GM23338 (cell line): ENCODE measurements at regions not wholly inside any gene's neighbourhood (a gene's known extent, or its start where the extent isn't known, plus 50 kb on each side); places are given as distances from the start of the nearest gene placed in this dataset.

Experiments
- ATAC-seq: fragments of 200-7000 bp; cut with Tn5 transposase; 3 replicates; pipeline ENCODE4 v1.9.1; 2020
- DNase-seq: peaks from one replicate; pipeline ENCODE4 v3.0.0-alpha.2; 2015; ENCODE audit warnings: low spot score
- H2AFZ ChIP-seq: fragments of 200-600 bp; sonication (generic); 2 replicates; pipeline ENCODE4 v1.8.0; 2016; ENCODE audit warnings: antibody characterized with exemption, mild to moderate bottlenecking, moderate library complexity
- H3F3A ChIP-seq: fragments of 200-600 bp; sonication (generic); replicated peaks from 2 replicates; pipeline ENCODE4 v1.8.0; 2017; ENCODE audit warnings: antibody characterized with exemption, mixed run types, low read depth
- H3K27ac ChIP-seq: fragments of 200-600 bp; sonication (generic); 2 replicates; pipeline ENCODE4 v1.6.1; 2016; ENCODE audit warnings: low read depth
- H3K27me3 ChIP-seq: fragments of 200-600 bp; sonication (generic); 2 replicates; pipeline ENCODE4 v1.8.0; 2016; ENCODE audit warnings: mild to moderate bottlenecking, mixed run types, moderate library complexity; ENCODE audit not compliant: insufficient read depth
- H3K36me3 ChIP-seq: fragments of 200-600 bp; sonication (generic); 2 replicates; pipeline ENCODE4 v1.8.0; 2016; ENCODE audit warnings: mild to moderate bottlenecking; ENCODE audit not compliant: insufficient read depth
- H3K4me1 ChIP-seq: fragments of 200-600 bp; sonication (generic); 2 replicates; pipeline ENCODE4 v1.8.0; 2016; ENCODE audit warnings: mild to moderate bottlenecking, moderate library complexity; ENCODE audit not compliant: insufficient read depth
- H3K4me2 ChIP-seq: fragments of 200-600 bp; sonication (generic); 2 replicates; pipeline ENCODE4 v1.7.1; 2017; ENCODE audit warnings: mixed run types
- H3K4me3 ChIP-seq: fragments of 200-600 bp; sonication (generic); 2 replicates; pipeline ENCODE4 v1.6.1; 2016; ENCODE audit warnings: mixed run types
- H3K79me2 ChIP-seq: fragments of 200-600 bp; sonication (generic); replicated peaks from 2 replicates; pipeline ENCODE4 v1.8.0; 2017; ENCODE audit warnings: mild to moderate bottlenecking; ENCODE audit not compliant: insufficient read depth
- H3K9me2 ChIP-seq: fragments of 200-600 bp; sonication (generic); 2 replicates; pipeline ENCODE4 v1.8.0; 2017; ENCODE audit not compliant: insufficient read depth
- H4K20me1 ChIP-seq: fragments of 200-600 bp; sonication (generic); replicated peaks from 2 replicates; pipeline ENCODE4 v1.8.0; 2017; ENCODE audit warnings: mild to moderate bottlenecking; ENCODE audit not compliant: insufficient read depth
- H3K27ac Mint-ChIP-seq: 2 replicates; pipeline ENCODE4 v1.8.0; 2020; ENCODE audit warnings: inconsistent platforms, mild to moderate bottlenecking, moderate library complexity, mixed read lengths
- H3K27me3 Mint-ChIP-seq: 3 replicates; pipeline ENCODE4 v1.8.0; 2022; ENCODE audit warnings: low read depth, mild to moderate bottlenecking, moderate library complexity, mixed read lengths, inconsistent platforms; ENCODE audit not compliant: insufficient read depth, poor library complexity
- H3K36me3 Mint-ChIP-seq: 3 replicates; pipeline ENCODE4 v1.8.0; 2021; ENCODE audit warnings: low read depth, mild to moderate bottlenecking, inconsistent platforms, moderate library complexity, mixed read lengths
- H3K4me1 Mint-ChIP-seq: 3 replicates; pipeline ENCODE4 v1.8.0; 2020; ENCODE audit warnings: mild to moderate bottlenecking, inconsistent platforms, mixed read lengths
- H3K4me3 Mint-ChIP-seq: 3 replicates; pipeline ENCODE4 v1.8.0; 2021; ENCODE audit warnings: moderate library complexity, mild to moderate bottlenecking, inconsistent platforms, mixed read lengths
- H3K9me3 Mint-ChIP-seq: 3 replicates; pipeline ENCODE4 v1.8.0; 2020; ENCODE audit warnings: moderate library complexity, mild to moderate bottlenecking, inconsistent platforms, mixed read lengths
- CREB1 ChIP-seq: fragments of 250-450 bp; sonication (Bioruptor Pico); IDR thresholded peaks from 2 replicates; pipeline ENCODE4 v1.5.0; 2020; ENCODE audit warnings: low read depth, mild to moderate bottlenecking, moderate library complexity
- CTCF ChIP-seq, 2 experiments: fragments of 200-600 bp in 1 of 2; sonication (generic) in 1 of 2; conservative IDR thresholded peaks; 2 replicates each; pipeline versions ENCODE4 v1.5.1 to v1.6.1; 2016 to 2017; ENCODE audit warnings: antibody characterized with exemption in 2 of 2, low read depth in 2 of 2, mild to moderate bottlenecking in 2 of 2, moderate library complexity in 1 of 2
- EZH2 ChIP-seq: fragments of 200-600 bp; sonication (generic); IDR thresholded peaks from one replicate; pipeline ENCODE4 v1.8.0; 2017; ENCODE audit warnings: antibody characterized with exemption, mild to moderate bottlenecking, low read depth; ENCODE audit not compliant: unreplicated experiment
- EZH2phosphoT487 ChIP-seq: fragments of 200-600 bp; sonication (generic); IDR thresholded peaks from one replicate; pipeline ENCODE4 v1.8.1; 2018; ENCODE audit warnings: antibody characterized with exemption; ENCODE audit not compliant: unreplicated experiment
- JUNB ChIP-seq: IDR thresholded peaks from one replicate; pipeline ENCODE4 v1.6.1; 2016; ENCODE audit warnings: antibody characterized with exemption; ENCODE audit not compliant: unreplicated experiment
- POLR2AphosphoS5 ChIP-seq: IDR thresholded peaks from 2 replicates; pipeline ENCODE4 v1.6.1; 2016; ENCODE audit warnings: antibody characterized with exemption, low read depth
- STAT1 ChIP-seq: IDR thresholded peaks from one replicate; pipeline ENCODE4 v1.6.1; 2016; ENCODE audit warnings: antibody characterized with exemption; ENCODE audit not compliant: unreplicated experiment
- ZNF114 ChIP-seq: fragments of 250-450 bp; sonication (Bioruptor Pico); IDR thresholded peaks from 2 replicates; pipeline ENCODE4 v1.5.0; 2020; ENCODE audit warnings: mild to moderate bottlenecking, moderate library complexity
- ZNF331 ChIP-seq: fragments of 250-450 bp; sonication (Bioruptor Pico); IDR thresholded peaks from 2 replicates; pipeline ENCODE4 v1.5.0; 2020; ENCODE audit warnings: low read depth, mild to moderate bottlenecking, moderate library complexity
- ZNF462 ChIP-seq: fragments of 250-450 bp; sonication (Bioruptor Pico); IDR thresholded peaks from 2 replicates; pipeline ENCODE4 v1.5.0; 2020; ENCODE audit warnings: mild to moderate bottlenecking, moderate library complexity
- TF ChIP-seq, protein P1 (sequence below): IDR thresholded peaks from one replicate; pipeline ENCODE4 v1.6.1; 2018; ENCODE audit warnings: antibody characterized with exemption; ENCODE audit not compliant: unreplicated experiment
- TF ChIP-seq, protein P2 (sequence below): IDR thresholded peaks from 2 replicates; pipeline ENCODE4 v1.6.1; 2016; ENCODE audit warnings: antibody characterized with exemption

- TF ChIP-seq CTCF (conservative IDR thresholded peaks at IDR 0.05; ENCODE audit: low read depth in 2 of 2): no peak
- TF ChIP-seq, protein P1, sequence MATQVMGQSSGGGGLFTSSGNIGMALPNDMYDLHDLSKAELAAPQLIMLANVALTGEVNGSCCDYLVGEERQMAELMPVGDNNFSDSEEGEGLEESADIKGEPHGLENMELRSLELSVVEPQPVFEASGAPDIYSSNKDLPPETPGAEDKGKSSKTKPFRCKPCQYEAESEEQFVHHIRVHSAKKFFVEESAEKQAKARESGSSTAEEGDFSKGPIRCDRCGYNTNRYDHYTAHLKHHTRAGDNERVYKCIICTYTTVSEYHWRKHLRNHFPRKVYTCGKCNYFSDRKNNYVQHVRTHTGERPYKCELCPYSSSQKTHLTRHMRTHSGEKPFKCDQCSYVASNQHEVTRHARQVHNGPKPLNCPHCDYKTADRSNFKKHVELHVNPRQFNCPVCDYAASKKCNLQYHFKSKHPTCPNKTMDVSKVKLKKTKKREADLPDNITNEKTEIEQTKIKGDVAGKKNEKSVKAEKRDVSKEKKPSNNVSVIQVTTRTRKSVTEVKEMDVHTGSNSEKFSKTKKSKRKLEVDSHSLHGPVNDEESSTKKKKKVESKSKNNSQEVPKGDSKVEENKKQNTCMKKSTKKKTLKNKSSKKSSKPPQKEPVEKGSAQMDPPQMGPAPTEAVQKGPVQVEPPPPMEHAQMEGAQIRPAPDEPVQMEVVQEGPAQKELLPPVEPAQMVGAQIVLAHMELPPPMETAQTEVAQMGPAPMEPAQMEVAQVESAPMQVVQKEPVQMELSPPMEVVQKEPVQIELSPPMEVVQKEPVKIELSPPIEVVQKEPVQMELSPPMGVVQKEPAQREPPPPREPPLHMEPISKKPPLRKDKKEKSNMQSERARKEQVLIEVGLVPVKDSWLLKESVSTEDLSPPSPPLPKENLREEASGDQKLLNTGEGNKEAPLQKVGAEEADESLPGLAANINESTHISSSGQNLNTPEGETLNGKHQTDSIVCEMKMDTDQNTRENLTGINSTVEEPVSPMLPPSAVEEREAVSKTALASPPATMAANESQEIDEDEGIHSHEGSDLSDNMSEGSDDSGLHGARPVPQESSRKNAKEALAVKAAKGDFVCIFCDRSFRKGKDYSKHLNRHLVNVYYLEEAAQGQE: no peak
- no peak for TF ChIP-seq ZNF114 (CRISPR knock-in tag)
- TF ChIP-seq EZH2: no peak
- TF ChIP-seq EZH2phosphoT487: no peak
- TF ChIP-seq POLR2AphosphoS5: no peak
- TF ChIP-seq, protein P2, sequence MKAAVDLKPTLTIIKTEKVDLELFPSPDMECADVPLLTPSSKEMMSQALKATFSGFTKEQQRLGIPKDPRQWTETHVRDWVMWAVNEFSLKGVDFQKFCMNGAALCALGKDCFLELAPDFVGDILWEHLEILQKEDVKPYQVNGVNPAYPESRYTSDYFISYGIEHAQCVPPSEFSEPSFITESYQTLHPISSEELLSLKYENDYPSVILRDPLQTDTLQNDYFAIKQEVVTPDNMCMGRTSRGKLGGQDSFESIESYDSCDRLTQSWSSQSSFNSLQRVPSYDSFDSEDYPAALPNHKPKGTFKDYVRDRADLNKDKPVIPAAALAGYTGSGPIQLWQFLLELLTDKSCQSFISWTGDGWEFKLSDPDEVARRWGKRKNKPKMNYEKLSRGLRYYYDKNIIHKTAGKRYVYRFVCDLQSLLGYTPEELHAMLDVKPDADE: no peak
- TF ChIP-seq STAT1: no peak
Measured at GRCh38 chr6:91293395-91293794, 706.5 kb upstream of the MAP3K7 start (continued).

DNA sequence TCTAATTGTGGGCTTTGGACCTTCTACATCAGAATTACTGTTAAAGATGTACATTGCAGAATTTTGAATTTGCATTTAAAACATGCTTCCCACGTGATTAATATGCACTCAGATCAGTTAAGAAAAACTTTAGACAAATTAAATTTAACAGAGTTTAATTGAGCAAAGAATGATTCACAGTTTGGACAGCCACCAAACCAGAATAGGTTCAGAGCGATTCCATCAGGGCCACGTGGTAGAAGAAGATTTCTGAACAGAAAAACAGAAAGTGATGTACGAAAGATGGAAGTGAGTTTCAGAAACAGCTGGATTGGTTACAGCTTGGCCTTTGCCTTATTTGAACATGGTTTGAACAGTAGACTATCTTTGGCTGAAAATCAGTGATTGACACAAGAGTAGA is 704.2 kb upstream of the MAP3K7 start:
- H3K36me3 Mint-ChIP-seq: no peaks in the 10 kb centered on the region
- H3K4me3 Mint-ChIP-seq: no peak overlapping the region
- H3K27me3 ChIP-seq: peaks cover 93% of the 10 kb centered on the region
- H3K36me3 ChIP-seq: no peaks in the 10 kb centered on the region
- no peaks in the 10 kb centered on the region for H3K4me1 ChIP-seq
- no peak overlapping the region for H3K27ac Mint-ChIP-seq
- no peaks in the 10 kb centered on the region for H3K79me2 ChIP-seq
- no peaks in the 10 kb centered on the region for H3K9me2 ChIP-seq
- H3F3A ChIP-seq: no peaks in the 10 kb centered on the region
- no peak for DNase-seq
- H3K27ac ChIP-seq: no peak overlapping the region
- no peak for ATAC-seq
- H4K20me1 ChIP-seq: peaks cover 8% of the 10 kb centered on the region
- no peak overlapping the region for H3K4me2 ChIP-seq
- no peak overlapping the region for H2AFZ ChIP-seq
- H3K4me1 Mint-ChIP-seq: no peaks in the 10 kb centered on the region
- no peak overlapping the region for H3K4me3 ChIP-seq
- peaks cover 60% of the 10 kb centered on the region for H3K27me3 Mint-ChIP-seq
- peaks cover 2% of the 10 kb centered on the region; the same call in 2 of the 3 replicates for H3K9me3 Mint-ChIP-seq
- TF ChIP-seq EZH2: no peak
- no peak for TF ChIP-seq CREB1
- TF ChIP-seq ZNF462 (CRISPR knock-in tag): no peak
- no peak for TF ChIP-seq EZH2phosphoT487
- TF ChIP-seq ZNF114 (CRISPR knock-in tag): no peak
- no peak for TF ChIP-seq JUNB
- TF ChIP-seq ZNF331 (CRISPR knock-in tag): no peak
- TF ChIP-seq, protein P2: no peak
